ENCODE measurements at regions not wholly inside any gene's neighbourhood (a gene's known extent, or its start where the extent isn't known, plus 50 kb on each side); places are given as distances from the start of the nearest gene placed in this dataset.
"Not testable (repeated sequence)": the region's sequence is repeated elsewhere in the genome, so short reads cannot be mapped to it uniquely, and the experiment has no call there.

GRCh38 chr16:27645396-27645795, 95.5 kb downstream of the KATNIP start:
- no peaks in the 10 kb centered on the region for H3K4me1 Mint-ChIP-seq
- H3K36me3 Mint-ChIP-seq, result peaks cover 17 to 33% of the 10 kb centered on the region in 2 donors
- ATAC-seq (replicated peaks), result no peak

GRCh38 chr16:27646806-27647205, 96.9 kb downstream of the KATNIP start:
- no peak overlapping the region for H3K4me3 Mint-ChIP-seq
- no peak for DNase-seq
- H3K27ac Mint-ChIP-seq, result no peak overlapping the region
- H3K27me3 Mint-ChIP-seq, result no peaks in the 10 kb centered on the region
- H3K9me3 Mint-ChIP-seq, result no peaks in the 10 kb centered on the region
- H3K36me3 Mint-ChIP-seq, result peaks cover 14 to 25% of the 10 kb centered on the region in 2 donors
- no peaks in the 10 kb centered on the region for H3K4me1 Mint-ChIP-seq
- ATAC-seq (replicated peaks), result peak; percentile 31 to 50

More at GRCh38 chr16:27645396-27645795, 95.5 kb downstream of the KATNIP start:
- DNase-seq, result no peak
- Mint-ChIP-seq H3K4me3 (no peak overlapping the region), H3K9me3 (peaks cover 0 to 3% of the 10 kb centered on the region in 2 donors), H3K27me3 (no peaks in the 10 kb centered on the region), H3K27ac (no peak overlapping the region)

GRCh38 chr16:27649021-27649420, 99.1 kb downstream of the KATNIP start:
- ATAC-seq (replicated peaks), result no peak
- peaks cover 12 to 21% of the 10 kb centered on the region in 2 donors for H3K36me3 Mint-ChIP-seq

GRCh38 chr16:27650073-27650701, 100.2 kb downstream of the KATNIP start:
- no peak for ATAC-seq (replicated peaks)
- H3K4me3 Mint-ChIP-seq, result no peak overlapping the region
- no peaks in the 10 kb centered on the region for H3K9me3 Mint-ChIP-seq
- H3K27me3 Mint-ChIP-seq, result no peaks in the 10 kb centered on the region
- H3K4me1 Mint-ChIP-seq, result no peaks in the 10 kb centered on the region
- no peak overlapping the region for H3K27ac Mint-ChIP-seq
- DNase-seq, result no peak
- peaks cover 8 to 22% of the 10 kb centered on the region in 2 donors for H3K36me3 Mint-ChIP-seq

More at GRCh38 chr16:27649021-27649420, 99.1 kb downstream of the KATNIP start:
- Mint-ChIP-seq H3K9me3 (no peaks in the 10 kb centered on the region), H3K27ac (no peak overlapping the region), H3K4me3 (no peak overlapping the region), H3K4me1 (no peaks in the 10 kb centered on the region), H3K27me3 (no peaks in the 10 kb centered on the region)
- no peak for DNase-seq

GRCh38 chr16:27651301-27651700, 101.4 kb downstream of the KATNIP start:
- Mint-ChIP-seq H3K27me3 (no peaks in the 10 kb centered on the region), H3K9me3 (no peaks in the 10 kb centered on the region), H3K36me3 (peaks cover 16 to 27% of the 10 kb centered on the region in 2 donors), H3K27ac (no peak overlapping the region), H3K4me3 (no peak overlapping the region), H3K4me1 (no peaks in the 10 kb centered on the region)
- ATAC-seq (replicated peaks) (no peak), DNase-seq (no peak)

- Mint-ChIP-seq H3K9me3 (no peaks in the 10 kb centered on the region), H3K4me3 (no peak overlapping the region), H3K36me3 (peaks cover 17 to 36% of the 10 kb centered on the region in 2 donors), H3K27ac (no peak overlapping the region), H3K4me1 (no peaks in the 10 kb centered on the region), H3K27me3 (no peaks in the 10 kb centered on the region)
- no peak for DNase-seq
- no peak for ATAC-seq (replicated peaks)
Measured at GRCh38 chr16:27657811-27658210, 107.9 kb downstream of the KATNIP start.

- H3K4me3 Mint-ChIP-seq, result no peak overlapping the region
- no peaks in the 10 kb centered on the region for H3K9me3 Mint-ChIP-seq
- ATAC-seq (replicated peaks) (no peak), DNase-seq (no peak)
- peaks cover 19 to 32% of the 10 kb centered on the region in 2 donors for H3K36me3 Mint-ChIP-seq
- H3K27me3 Mint-ChIP-seq, result no peaks in the 10 kb centered on the region
- no peak overlapping the region for H3K27ac Mint-ChIP-seq
- H3K4me1 Mint-ChIP-seq, result no peaks in the 10 kb centered on the region
Measured at GRCh38 chr16:27660507-27660906, 110.6 kb downstream of the KATNIP start.

GRCh38 chr16:27663235-27663634, 113.3 kb downstream of the KATNIP start:
- H3K27ac Mint-ChIP-seq, H3K4me1 Mint-ChIP-seq: not testable (repeated sequence)

GRCh38 chr16:27665881-27666280, 115.9 kb downstream of the KATNIP start:
- no peak overlapping the region for H3K27ac Mint-ChIP-seq
- H3K27me3 Mint-ChIP-seq, result no peaks in the 10 kb centered on the region
- DNase-seq (no peak), ATAC-seq (replicated peaks) (no peak)
- no peak overlapping the region for H3K4me3 Mint-ChIP-seq
- H3K9me3 Mint-ChIP-seq, result peaks cover 3 to 4% of the 10 kb centered on the region in 2 donors
- H3K36me3 Mint-ChIP-seq, result peaks cover 10 to 36% of the 10 kb centered on the region in 2 donors
- H3K4me1 Mint-ChIP-seq, result no peaks in the 10 kb centered on the region

More at GRCh38 chr16:27663235-27663634, 113.3 kb downstream of the KATNIP start:
- H3K27me3 Mint-ChIP-seq; H3K9me3 Mint-ChIP-seq; ATAC-seq (replicated peaks); DNase-seq; H3K4me3 Mint-ChIP-seq: not testable (repeated sequence)
- H3K36me3 Mint-ChIP-seq, result peaks cover 6 to 32% of the 10 kb centered on the region in 2 donors

GRCh38 chr16:27670071-27670810, 120.3 kb downstream of the KATNIP start:
- Mint-ChIP-seq H3K27me3 (no peaks in the 10 kb centered on the region), H3K9me3 (peaks cover 9 to 12% of the 10 kb centered on the region in 2 donors), H3K4me3 (no peak overlapping the region), H3K36me3 (peaks cover 27 to 51% of the 10 kb centered on the region in 2 donors), H3K4me1 (peaks cover 0 to 2% of the 10 kb centered on the region in 2 donors), H3K27ac (no peak overlapping the region)
- ATAC-seq (replicated peaks) (no peak), DNase-seq (no peak)

- peaks cover 0 to 2% of the 10 kb centered on the region in 2 donors for H3K4me1 Mint-ChIP-seq
- H3K36me3 Mint-ChIP-seq, result peaks cover 24 to 52% of the 10 kb centered on the region in 2 donors
- DNase-seq (no peak), ATAC-seq (replicated peaks) (no peak)
- no peak overlapping the region for H3K4me3 Mint-ChIP-seq
- peaks cover 9 to 12% of the 10 kb centered on the region in 2 donors for H3K9me3 Mint-ChIP-seq
- no peaks in the 10 kb centered on the region for H3K27me3 Mint-ChIP-seq
- H3K27ac Mint-ChIP-seq, result no peak overlapping the region
Measured at GRCh38 chr16:27671410-27671809, 121.5 kb downstream of the KATNIP start.

- Mint-ChIP-seq H3K27me3 (no peaks in the 10 kb centered on the region), H3K36me3 (peaks cover 45 to 69% of the 10 kb centered on the region in 2 donors), H3K9me3 (peaks cover 6 to 8% of the 10 kb centered on the region in 2 donors), H3K4me3 (no peak overlapping the region), H3K27ac (no peak overlapping the region), H3K4me1 (peaks cover 0 to 2% of the 10 kb centered on the region in 2 donors)
- ATAC-seq (replicated peaks) (no peak), DNase-seq (no peak)
Measured at GRCh38 chr16:27676839-27677238, 126.9 kb downstream of the KATNIP start.

- Mint-ChIP-seq H3K4me3 (no peak overlapping the region), H3K27me3 (no peaks in the 10 kb centered on the region), H3K27ac (no peak overlapping the region), H3K4me1 (no peaks in the 10 kb centered on the region), H3K36me3 (peaks cover 45 to 68% of the 10 kb centered on the region in 2 donors), H3K9me3 (peaks cover 6 to 8% of the 10 kb centered on the region in 2 donors)
- DNase-seq (no peak), ATAC-seq (replicated peaks) (no peak)
Measured at GRCh38 chr16:27677263-27677662, 127.3 kb downstream of the KATNIP start.

GRCh38 chr16:27678955-27679354, 129.0 kb downstream of the KATNIP start:
- peaks cover 6 to 8% of the 10 kb centered on the region in 2 donors for H3K9me3 Mint-ChIP-seq
- no peak overlapping the region for H3K4me3 Mint-ChIP-seq
- H3K27ac Mint-ChIP-seq, result no peak overlapping the region
- ATAC-seq (replicated peaks) (no peak), DNase-seq (no peak)
- H3K36me3 Mint-ChIP-seq, result peaks cover 48 to 69% of the 10 kb centered on the region in 2 donors
- H3K4me1 Mint-ChIP-seq, result no peaks in the 10 kb centered on the region
- H3K27me3 Mint-ChIP-seq, result no peaks in the 10 kb centered on the region

- Mint-ChIP-seq H3K9me3 (peaks cover 1 to 3% of the 10 kb centered on the region in 2 donors), H3K27me3 (no peaks in the 10 kb centered on the region), H3K4me3 (no peak overlapping the region), H3K4me1 (no peaks in the 10 kb centered on the region), H3K27ac (no peak overlapping the region), H3K36me3 (peaks cover 42 to 62% of the 10 kb centered on the region in 2 donors)
- DNase-seq (no peak), ATAC-seq (replicated peaks) (no peak)
Measured at GRCh38 chr16:27679899-27680298, 130.0 kb downstream of the KATNIP start.
